Chondrocyte (in vitro differentiated cells): ENCODE measurements at regions not wholly inside any gene's neighbourhood (a gene's known extent, or its start where the extent isn't known, plus 50 kb on each side); places are given as distances from the start of the nearest gene placed in this dataset.

Experiments
- DNase-seq: peaks from one replicate; pipeline ENCODE4 v3.0.0; 2021; ENCODE audit warnings: mixed read lengths, low spot score
- H3K27ac Mint-ChIP-seq: one replicate; pipeline ENCODE4 v1.8.0; 2021; ENCODE audit warnings: mild to moderate bottlenecking, moderate library complexity, mixed read lengths; ENCODE audit not compliant: unreplicated experiment
- H3K27me3 Mint-ChIP-seq: 2 replicates; pipeline ENCODE4 v1.8.0; 2021; ENCODE audit warnings: low read depth, mixed read lengths
- H3K36me3 Mint-ChIP-seq: 2 replicates; pipeline ENCODE4 v1.8.0; 2021; ENCODE audit warnings: low read depth, mixed read lengths
- H3K4me1 Mint-ChIP-seq: 2 replicates; pipeline ENCODE4 v1.8.0; 2021; ENCODE audit warnings: low read depth, mild to moderate bottlenecking, mixed read lengths
- H3K4me3 Mint-ChIP-seq: one replicate; pipeline ENCODE4 v1.8.0; 2021; ENCODE audit warnings: mild to moderate bottlenecking, moderate library complexity, mixed read lengths; ENCODE audit not compliant: unreplicated experiment
- H3K9me3 Mint-ChIP-seq: 2 replicates; pipeline ENCODE4 v1.8.0; 2021; ENCODE audit warnings: low read depth, mixed read lengths
- CTCF ChIP-seq: fragments of 200-600 bp; sonication (generic); IDR thresholded peaks from 2 replicates; pipeline ENCODE4 v1.5.0; 2021; ENCODE audit warnings: antibody characterized with exemption, mild to moderate bottlenecking, moderate library complexity

- DNase-seq = no peak
- Mint-ChIP-seq H3K36me3 (peaks cover 5% of the 10 kb centered on the region), H3K27ac (peak overlapping the region; percentile 46), H3K4me3 (no peak overlapping the region), H3K4me1 (peaks cover 20% of the 10 kb centered on the region), H3K9me3 (no peaks in the 10 kb centered on the region), H3K27me3 (no peaks in the 10 kb centered on the region)
- TF ChIP-seq CTCF = no peak
Observed at GRCh38 chr11:86888164-86889000, 66.8 kb downstream of the FZD4 start.

DNA sequence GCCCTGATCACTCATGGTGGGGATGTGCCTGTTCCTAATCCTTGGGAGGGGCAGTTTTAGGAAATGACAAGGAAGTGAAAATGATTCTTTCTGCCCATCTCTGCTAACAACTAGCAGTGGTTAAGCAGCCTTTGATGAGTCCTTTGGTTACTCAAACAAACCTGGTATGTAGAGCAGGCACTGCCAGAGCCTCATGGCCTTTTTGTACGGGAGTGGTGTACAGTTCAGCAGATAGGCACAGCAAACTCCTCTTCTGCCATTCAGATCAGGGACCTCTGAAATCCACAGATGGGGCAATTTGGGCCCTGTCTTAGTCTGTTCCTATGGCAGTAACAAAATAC lies 66.2 kb downstream of the FZD4 start:
- H3K9me3 Mint-ChIP-seq = no peaks in the 10 kb centered on the region
- no peak for DNase-seq
- no peaks in the 10 kb centered on the region for H3K27me3 Mint-ChIP-seq
- TF ChIP-seq CTCF = no peak
- no peak overlapping the region for H3K4me3 Mint-ChIP-seq
- peaks cover 20% of the 10 kb centered on the region for H3K4me1 Mint-ChIP-seq
- peaks cover 4% of the 10 kb centered on the region for H3K36me3 Mint-ChIP-seq
- peak overlapping the region; percentile 46 for H3K27ac Mint-ChIP-seq

DNA sequence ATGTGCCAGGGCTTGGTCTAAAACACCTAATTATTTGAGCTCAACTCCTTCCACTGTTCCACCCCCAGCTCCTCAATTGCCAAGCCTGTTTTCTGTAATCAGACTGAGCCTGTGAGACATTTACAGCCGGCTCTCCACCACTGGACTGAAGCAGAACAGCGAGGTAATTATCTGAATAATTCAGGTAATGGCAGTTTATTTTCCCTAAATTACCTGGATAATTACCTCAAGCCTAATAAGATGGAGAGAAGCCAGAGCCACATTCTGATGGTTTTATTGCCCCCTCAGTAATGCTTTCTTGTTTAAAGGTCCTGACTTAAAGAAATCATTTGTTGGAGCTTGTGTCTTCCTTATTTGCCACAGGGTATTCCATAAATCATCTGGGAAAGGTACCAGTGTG lies 64.2 kb downstream of the FZD4 start:
- DNase-seq = no peak
- H3K9me3 Mint-ChIP-seq = no peaks in the 10 kb centered on the region
- no peak overlapping the region for H3K27ac Mint-ChIP-seq
- H3K4me3 Mint-ChIP-seq = no peak overlapping the region
- H3K27me3 Mint-ChIP-seq = no peaks in the 10 kb centered on the region
- peaks cover 4% of the 10 kb centered on the region for H3K36me3 Mint-ChIP-seq
- H3K4me1 Mint-ChIP-seq = peaks cover 25% of the 10 kb centered on the region
- TF ChIP-seq CTCF = no peak

- no peak overlapping the region for H3K4me3 Mint-ChIP-seq
- no peak overlapping the region for H3K27ac Mint-ChIP-seq
- H3K4me1 Mint-ChIP-seq = peaks cover 32% of the 10 kb centered on the region
- DNase-seq = no peak
- no peaks in the 10 kb centered on the region for H3K9me3 Mint-ChIP-seq
- no peak for TF ChIP-seq CTCF
- no peaks in the 10 kb centered on the region for H3K27me3 Mint-ChIP-seq
- H3K36me3 Mint-ChIP-seq = peaks cover 2% of the 10 kb centered on the region
Observed at GRCh38 chr11:86893235-86893634, 62.0 kb downstream of the FZD4 start.
